ENCODE measurements at regions not wholly inside any gene's neighbourhood (a gene's known extent, or its start where the extent isn't known, plus 50 kb on each side); places are given as distances from the start of the nearest gene placed in this dataset.

- Mint-ChIP-seq H3K4me3 (ENCODE audit: unreplicated experiment) (no peak overlapping the region), H3K27ac (ENCODE audit: unreplicated experiment) (no peak overlapping the region), H3K4me1 (ENCODE audit: unreplicated experiment) (peaks cover 10% of the 10 kb centered on the region), H3K9me3 (ENCODE audit: unreplicated experiment) (peaks cover 7% of the 10 kb centered on the region), H3K27me3 (ENCODE audit: unreplicated experiment) (no peaks in the 10 kb centered on the region), H3K36me3 (ENCODE audit: unreplicated experiment) (no peaks in the 10 kb centered on the region)
- TF ChIP-seq CTCF (IDR thresholded peaks at IDR 0.05): no peak
- DNase-seq (ENCODE audit: extremely low spot score, unreplicated experiment): no peak
These were observed 163.0 kb upstream of the TMCO5A start for GRCh38 chr15:37771465-37771864.

- H3K4me3 Mint-ChIP-seq (ENCODE audit: unreplicated experiment): no peak overlapping the region
- no peak for DNase-seq (ENCODE audit: extremely low spot score, unreplicated experiment)
- H3K36me3 Mint-ChIP-seq (ENCODE audit: unreplicated experiment): no peaks in the 10 kb centered on the region
- H3K4me1 Mint-ChIP-seq (ENCODE audit: unreplicated experiment): peaks cover 10% of the 10 kb centered on the region
- no peaks in the 10 kb centered on the region for H3K27me3 Mint-ChIP-seq (ENCODE audit: unreplicated experiment)
- H3K27ac Mint-ChIP-seq (ENCODE audit: unreplicated experiment): peak overlapping the region; percentile 21
- peaks cover 7% of the 10 kb centered on the region for H3K9me3 Mint-ChIP-seq (ENCODE audit: unreplicated experiment)
- no peak for TF ChIP-seq CTCF (IDR thresholded peaks at IDR 0.05)
These were observed 161.2 kb upstream of the TMCO5A start for GRCh38 chr15:37773111-37773860.

GRCh38 chr15:37774961-37775360, 159.5 kb upstream of the TMCO5A start:
- DNase-seq (ENCODE audit: extremely low spot score, unreplicated experiment): no peak
- no peak overlapping the region for H3K4me3 Mint-ChIP-seq (ENCODE audit: unreplicated experiment)
- H3K27ac Mint-ChIP-seq (ENCODE audit: unreplicated experiment): no peak overlapping the region
- TF ChIP-seq CTCF (IDR thresholded peaks at IDR 0.05): no peak
- peaks cover 7% of the 10 kb centered on the region for H3K9me3 Mint-ChIP-seq (ENCODE audit: unreplicated experiment)
- peaks cover 10% of the 10 kb centered on the region for H3K4me1 Mint-ChIP-seq (ENCODE audit: unreplicated experiment)
- no peaks in the 10 kb centered on the region for H3K36me3 Mint-ChIP-seq (ENCODE audit: unreplicated experiment)
- no peaks in the 10 kb centered on the region for H3K27me3 Mint-ChIP-seq (ENCODE audit: unreplicated experiment)

GRCh38 chr15:37777006-37777405, 157.4 kb upstream of the TMCO5A start:
- H3K9me3 Mint-ChIP-seq (ENCODE audit: unreplicated experiment): peaks cover 7% of the 10 kb centered on the region
- H3K36me3 Mint-ChIP-seq (ENCODE audit: unreplicated experiment): no peaks in the 10 kb centered on the region
- peaks cover 10% of the 10 kb centered on the region for H3K4me1 Mint-ChIP-seq (ENCODE audit: unreplicated experiment)
- no peak for DNase-seq (ENCODE audit: extremely low spot score, unreplicated experiment)
- H3K4me3 Mint-ChIP-seq (ENCODE audit: unreplicated experiment): no peak overlapping the region
- H3K27ac Mint-ChIP-seq (ENCODE audit: unreplicated experiment): no peak overlapping the region
- no peaks in the 10 kb centered on the region for H3K27me3 Mint-ChIP-seq (ENCODE audit: unreplicated experiment)
- TF ChIP-seq CTCF (IDR thresholded peaks at IDR 0.05): no peak

- H3K27ac Mint-ChIP-seq (ENCODE audit: unreplicated experiment): no peak overlapping the region
- no peaks in the 10 kb centered on the region for H3K36me3 Mint-ChIP-seq (ENCODE audit: unreplicated experiment)
- no peak overlapping the region for H3K4me3 Mint-ChIP-seq (ENCODE audit: unreplicated experiment)
- no peak for TF ChIP-seq CTCF (IDR thresholded peaks at IDR 0.05)
- no peaks in the 10 kb centered on the region for H3K4me1 Mint-ChIP-seq (ENCODE audit: unreplicated experiment)
- DNase-seq (ENCODE audit: extremely low spot score, unreplicated experiment): no peak
- H3K27me3 Mint-ChIP-seq (ENCODE audit: unreplicated experiment): no peaks in the 10 kb centered on the region
- H3K9me3 Mint-ChIP-seq (ENCODE audit: unreplicated experiment): no peaks in the 10 kb centered on the region
These were observed 151.2 kb upstream of the TMCO5A start for GRCh38 chr15:37783290-37783689.

All from osteocyte (in vitro differentiated cells).